ENCODE measurements at regions not wholly inside any gene's neighbourhood (a gene's known extent, or its start where the extent isn't known, plus 50 kb on each side); places are given as distances from the start of the nearest gene placed in this dataset.

- no peaks in the 10 kb centered on the region for H3F3A ChIP-seq (ENCODE audit: insufficient read depth, low read length)
- no peak overlapping the region for H2AFZ ChIP-seq (ENCODE audit: low read length)
- H3K27ac ChIP-seq (ENCODE audit: low read length) = no peak overlapping the region
- H3K4me1 ChIP-seq (ENCODE audit: low read length) = no peaks in the 10 kb centered on the region
- no peak overlapping the region for H3K4me3 ChIP-seq (ENCODE audit: low read length)
- TF ChIP-seq CTCF (IDR thresholded peaks at IDR 0.05; ENCODE audit: low read length) = no peak
- no peak for TF ChIP-seq EZH2phosphoT487 (IDR thresholded peaks at IDR 0.05; ENCODE audit: low read length)
- no peak for TF ChIP-seq EZH2 (optimal IDR thresholded peaks at IDR 0.05; ENCODE audit: low read depth, low read length)
- no peak overlapping the region for H3K4me2 ChIP-seq (ENCODE audit: low read depth, low read length)
- DNase-seq = no peak
- H3K27me3 ChIP-seq (replicated peaks; ENCODE audit: insufficient read depth, low read length) = no peaks in the 10 kb centered on the region
- H3K36me3 ChIP-seq (replicated peaks; ENCODE audit: insufficient read depth, low read length) = no peaks in the 10 kb centered on the region
- no peaks in the 10 kb centered on the region for H3K9me3 ChIP-seq (replicated peaks; ENCODE audit: insufficient read depth, low read length)
- no peak overlapping the region for H3K9ac ChIP-seq (ENCODE audit: low read length)
- H3K79me2 ChIP-seq (ENCODE audit: low read length) = no peaks in the 10 kb centered on the region
- no peaks in the 10 kb centered on the region for H4K20me1 ChIP-seq (ENCODE audit: insufficient read depth, low read length)
- H3K9me2 ChIP-seq (replicated peaks; ENCODE audit: insufficient read depth, low read length) = no peaks in the 10 kb centered on the region
These were observed 96.7 kb upstream of the FER start for GRCh38 chr5:108650997-108651396.

GRCh38 chr5:108649646-108650045 is 98.1 kb upstream of the FER start:
- no peak overlapping the region for H3K4me2 ChIP-seq (ENCODE audit: low read depth, low read length)
- no peaks in the 10 kb centered on the region for H3F3A ChIP-seq (ENCODE audit: insufficient read depth, low read length)
- no peaks in the 10 kb centered on the region for H4K20me1 ChIP-seq (ENCODE audit: insufficient read depth, low read length)
- no peak overlapping the region for H3K27ac ChIP-seq (ENCODE audit: low read length)
- no peaks in the 10 kb centered on the region for H3K9me2 ChIP-seq (replicated peaks; ENCODE audit: insufficient read depth, low read length)
- no peak overlapping the region for H3K9ac ChIP-seq (ENCODE audit: low read length)
- no peaks in the 10 kb centered on the region for H3K9me3 ChIP-seq (replicated peaks; ENCODE audit: insufficient read depth, low read length)
- H2AFZ ChIP-seq (ENCODE audit: low read length) = no peak overlapping the region
- TF ChIP-seq EZH2phosphoT487 (IDR thresholded peaks at IDR 0.05; ENCODE audit: low read length) (no peak), CTCF (IDR thresholded peaks at IDR 0.05; ENCODE audit: low read length) (no peak), EZH2 (optimal IDR thresholded peaks at IDR 0.05; ENCODE audit: low read depth, low read length) (no peak)
- H3K4me3 ChIP-seq (ENCODE audit: low read length) = no peak overlapping the region
- no peak for DNase-seq
- H3K27me3 ChIP-seq (replicated peaks; ENCODE audit: insufficient read depth, low read length) = no peaks in the 10 kb centered on the region
- no peaks in the 10 kb centered on the region for H3K36me3 ChIP-seq (replicated peaks; ENCODE audit: insufficient read depth, low read length)
- H3K79me2 ChIP-seq (ENCODE audit: low read length) = no peaks in the 10 kb centered on the region
- H3K4me1 ChIP-seq (ENCODE audit: low read length) = no peaks in the 10 kb centered on the region

- Histone ChIP-seq H3K27me3 (replicated peaks; ENCODE audit: insufficient read depth, low read length) (no peaks in the 10 kb centered on the region), H3K27ac (ENCODE audit: low read length) (no peak overlapping the region), H3K9me2 (replicated peaks; ENCODE audit: insufficient read depth, low read length) (no peaks in the 10 kb centered on the region), H3K79me2 (ENCODE audit: low read length) (no peaks in the 10 kb centered on the region), H3K4me3 (ENCODE audit: low read length) (no peak overlapping the region), H4K20me1 (ENCODE audit: insufficient read depth, low read length) (no peaks in the 10 kb centered on the region), H3K9me3 (replicated peaks; ENCODE audit: insufficient read depth, low read length) (no peaks in the 10 kb centered on the region), H3K4me1 (ENCODE audit: low read length) (no peaks in the 10 kb centered on the region), H3K36me3 (replicated peaks; ENCODE audit: insufficient read depth, low read length) (no peaks in the 10 kb centered on the region), H3K9ac (ENCODE audit: low read length) (no peak overlapping the region), H2AFZ (ENCODE audit: low read length) (no peak overlapping the region), H3F3A (ENCODE audit: insufficient read depth, low read length) (no peaks in the 10 kb centered on the region), H3K4me2 (ENCODE audit: low read depth, low read length) (no peak overlapping the region)
- DNase-seq = no peak
- TF ChIP-seq CTCF (IDR thresholded peaks at IDR 0.05; ENCODE audit: low read length) (no peak), EZH2phosphoT487 (IDR thresholded peaks at IDR 0.05; ENCODE audit: low read length) (no peak), EZH2 (optimal IDR thresholded peaks at IDR 0.05; ENCODE audit: low read depth, low read length) (no peak)
These were observed 98.6 kb upstream of the FER start for GRCh38 chr5:108649106-108649505.
